ENCODE measurements at regions not wholly inside any gene's neighbourhood (a gene's known extent, or its start where the extent isn't known, plus 50 kb on each side); places are given as distances from the start of the nearest gene placed in this dataset.

GRCh38 chr3:144390786-144391185, 419.2 kb downstream of the DIPK2A start:
- no peak for DNase-seq

- DNase-seq, result no peak
Measured at GRCh38 chr3:144391236-144391635, 419.6 kb downstream of the DIPK2A start.

GRCh38 chr3:144394032-144394431, 422.4 kb downstream of the DIPK2A start:
- no peak for DNase-seq

- no peak for DNase-seq
Measured at GRCh38 chr3:144402430-144402829, 430.8 kb downstream of the DIPK2A start.

DNA sequence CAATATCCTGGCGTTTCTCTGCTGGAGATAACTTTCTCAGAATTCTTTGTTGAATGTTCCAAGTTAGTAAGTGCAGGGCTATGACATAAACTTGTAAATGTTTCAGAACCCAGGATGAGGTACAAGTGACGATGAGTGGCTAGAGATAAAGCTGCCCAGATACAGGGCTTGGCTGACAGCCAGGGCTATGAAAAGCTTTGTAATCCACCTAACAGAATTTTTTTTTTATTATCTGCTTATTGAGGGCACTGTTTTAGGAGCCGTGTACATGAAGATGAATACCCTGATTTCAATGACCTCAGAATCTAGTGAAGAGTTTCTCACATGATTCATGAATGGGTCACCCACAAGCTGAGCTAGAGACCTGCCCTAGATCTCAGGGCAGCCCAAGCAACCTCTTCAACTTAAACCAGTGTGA, 431.4 kb downstream of the DIPK2A start:
- no peak for DNase-seq

DNA sequence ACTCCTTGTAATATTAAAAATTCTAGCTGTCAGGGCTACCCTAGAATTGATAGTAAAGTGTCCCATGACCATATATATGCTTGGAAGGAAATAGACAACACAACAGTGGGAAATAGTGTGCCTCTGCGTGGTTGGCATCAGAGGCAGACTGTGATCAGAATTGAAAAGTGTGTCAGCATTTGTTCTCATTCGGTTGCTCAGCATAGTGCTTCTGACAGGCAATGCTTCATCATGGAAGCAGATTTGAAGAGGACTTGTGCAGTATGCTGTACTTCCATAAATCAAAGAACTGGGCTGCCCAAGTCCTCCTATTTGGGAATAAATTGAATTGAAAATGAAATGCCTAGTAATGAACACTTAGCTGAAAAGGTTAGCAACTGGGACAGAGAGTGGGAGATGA, 435.7 kb downstream of the DIPK2A start:
- DNase-seq, result no peak

DNA sequence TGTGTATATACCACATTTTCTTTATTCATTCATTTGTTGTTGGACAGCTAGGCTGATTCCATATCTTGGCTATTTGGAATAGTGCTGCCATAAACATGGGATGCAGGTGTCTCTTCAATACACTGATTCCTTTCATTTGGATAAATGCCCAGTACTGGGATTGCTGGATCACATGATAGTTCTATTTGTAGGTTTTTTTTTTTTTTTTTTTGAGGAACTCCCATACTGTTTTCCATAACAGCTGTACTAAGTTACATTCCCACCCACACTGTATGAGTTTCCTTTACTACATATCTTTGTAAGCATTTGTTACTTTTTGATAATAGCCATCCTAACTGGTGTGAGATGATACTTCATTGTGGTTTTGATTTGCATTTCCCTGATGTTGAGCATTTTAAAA, 437.7 kb downstream of the DIPK2A start:
- DNase-seq, result no peak

GRCh38 chr3:144413068-144413467, 441.4 kb downstream of the DIPK2A start:
- no peak for DNase-seq

DNA sequence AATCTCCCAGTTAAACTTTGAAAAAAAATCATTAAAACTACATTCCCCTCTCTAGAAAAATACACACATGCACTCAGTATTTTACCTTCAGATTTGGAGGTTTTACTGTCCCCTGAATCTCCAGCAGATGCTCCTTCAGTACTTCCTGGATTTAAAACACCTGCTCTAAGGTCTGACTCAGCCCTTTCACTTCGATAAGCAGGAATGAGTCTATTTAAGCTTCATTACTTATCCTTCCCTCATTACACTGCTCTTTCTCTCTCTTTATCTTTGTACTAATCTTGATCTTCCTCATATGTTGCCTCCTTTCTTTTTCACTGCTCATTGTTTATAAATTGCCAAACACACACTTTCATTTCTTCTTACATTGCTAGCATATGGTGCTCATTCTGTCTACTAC, 443.9 kb downstream of the DIPK2A start:
- no peak for DNase-seq

DNA sequence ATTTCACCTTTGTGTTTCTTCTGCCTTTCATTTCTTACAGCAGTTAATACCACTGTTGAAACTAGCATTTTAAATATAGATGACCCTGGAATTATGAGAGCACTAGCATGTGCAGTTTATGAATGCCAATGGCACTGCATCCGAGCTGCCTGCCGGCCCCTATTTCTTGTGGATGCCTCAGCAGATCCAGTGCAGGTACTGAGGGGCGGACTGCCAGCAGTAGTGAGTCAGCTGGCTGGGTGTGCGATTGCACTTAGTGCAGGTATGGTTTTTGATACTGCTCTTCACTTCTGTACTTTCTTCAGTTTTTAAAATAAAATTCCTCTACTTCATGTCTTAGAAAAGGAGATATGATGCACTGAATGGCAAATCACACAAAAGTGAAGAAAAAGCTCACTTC, 453.0 kb downstream of the DIPK2A start:
- no peak for DNase-seq

GRCh38 chr3:144426366-144426765, 454.7 kb downstream of the DIPK2A start:
- DNase-seq, result no peak

- no peak for DNase-seq
Measured at GRCh38 chr3:144426967-144427366, 455.3 kb downstream of the DIPK2A start.

DNA sequence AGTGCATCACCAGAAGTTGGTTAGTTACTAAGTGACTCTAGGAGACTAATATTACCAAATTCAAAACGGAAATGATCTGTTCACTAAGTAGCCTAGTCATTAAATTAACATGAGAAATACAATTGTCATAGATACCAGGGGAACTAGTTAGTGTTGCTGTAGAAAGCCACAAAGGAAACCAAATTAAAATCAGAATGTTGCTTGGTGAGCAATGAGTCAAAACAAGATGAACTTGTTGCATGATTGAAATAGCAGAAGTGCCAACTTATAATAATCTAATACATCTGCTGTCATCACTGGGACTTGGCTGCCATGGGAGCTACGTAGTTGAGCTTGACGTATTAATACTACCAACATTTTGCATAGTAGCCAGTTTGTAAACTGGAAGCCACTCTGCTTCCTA, 458.1 kb downstream of the DIPK2A start:
- DNase-seq, result no peak

DNA sequence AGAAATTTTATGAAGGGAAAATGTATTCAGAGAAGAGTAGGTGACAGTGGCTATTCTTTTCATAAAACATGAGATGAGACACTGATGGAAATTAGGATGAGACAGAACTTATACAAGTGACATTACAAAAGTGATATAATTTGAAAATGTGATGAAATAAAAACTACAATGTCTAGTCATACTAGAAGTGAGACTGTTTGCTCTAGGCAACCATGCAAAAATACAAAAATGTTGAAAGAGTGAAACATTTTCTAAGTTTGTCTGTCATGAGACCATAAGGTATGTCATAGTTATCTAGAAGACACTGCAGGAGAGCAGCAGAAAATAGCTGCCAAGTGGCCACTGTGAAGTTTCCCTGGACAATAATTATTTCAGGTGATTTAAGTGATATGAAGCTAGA, 459.5 kb downstream of the DIPK2A start:
- no peak for DNase-seq

- DNase-seq, result no peak
Measured at GRCh38 chr3:144433006-144433405, 461.4 kb downstream of the DIPK2A start.

DNA sequence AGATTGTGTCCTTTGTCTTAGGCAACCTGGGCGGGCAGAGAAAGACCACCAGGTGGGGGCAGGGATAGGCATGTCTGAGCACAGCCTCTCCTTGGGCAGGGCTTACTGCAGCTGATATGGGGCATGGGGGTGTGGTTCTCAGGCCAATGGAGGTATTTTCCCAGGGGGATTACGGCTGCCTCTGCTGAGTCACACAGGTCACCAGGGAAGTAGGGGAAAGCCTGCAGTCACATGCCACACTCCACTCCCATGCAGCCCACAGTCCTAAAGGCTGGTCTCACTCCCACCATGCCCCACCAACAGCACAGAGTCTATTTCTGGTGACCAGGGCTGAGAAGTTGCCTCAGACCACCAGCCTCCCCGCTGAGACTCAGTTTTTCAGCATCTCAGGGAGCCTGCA, 466.4 kb downstream of the DIPK2A start:
- no peak for DNase-seq

- DNase-seq, result no peak
Measured at GRCh38 chr3:144444061-144444460, 472.4 kb downstream of the DIPK2A start.

GRCh38 chr3:144444546-144444945, 472.9 kb downstream of the DIPK2A start:
- no peak for DNase-seq

- DNase-seq, result no peak
Measured at GRCh38 chr3:144455841-144456440, 484.3 kb downstream of the DIPK2A start.

GRCh38 chr3:144457758-144458157, 486.1 kb downstream of the DIPK2A start:
- DNase-seq, result no peak

DNA sequence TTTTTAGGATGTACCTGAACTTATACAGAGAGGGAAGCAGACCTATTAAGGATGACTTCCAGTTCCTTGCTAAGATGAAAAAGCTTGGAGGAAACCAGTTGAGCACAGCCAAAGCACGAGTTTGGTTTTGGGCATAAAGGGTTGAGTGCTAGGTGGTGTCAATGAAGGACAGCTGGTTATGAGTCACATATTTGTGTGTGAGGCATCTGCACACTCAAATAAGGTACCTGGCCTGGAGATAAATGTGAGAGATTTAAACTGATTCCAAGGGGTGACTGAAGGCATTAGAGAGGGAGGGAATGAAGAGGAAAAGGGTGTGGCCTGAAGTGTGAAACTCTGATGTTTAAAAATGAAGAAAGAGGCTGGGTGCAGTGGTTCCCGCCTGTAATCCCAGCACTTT, 486.7 kb downstream of the DIPK2A start:
- DNase-seq, result no peak

DNA sequence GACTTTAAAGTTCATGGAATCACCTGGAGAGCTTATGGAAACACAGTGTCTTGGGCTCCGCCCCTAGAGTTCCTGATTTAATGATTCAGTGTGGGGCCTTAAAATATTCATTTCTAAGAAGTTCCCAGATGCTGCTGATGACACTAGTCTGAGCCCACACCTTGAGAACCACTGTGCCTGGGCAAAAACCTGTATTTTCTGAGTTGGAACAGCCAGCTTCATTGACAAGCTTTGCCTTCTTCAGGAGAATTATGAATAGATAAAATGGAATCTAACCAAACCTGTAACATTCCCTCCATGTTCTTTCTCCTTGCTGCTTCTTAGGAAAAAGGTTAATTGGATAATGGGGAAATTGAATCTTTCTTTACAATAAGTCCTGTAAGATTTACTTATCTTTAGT, 490.7 kb downstream of the DIPK2A start:
- no peak for DNase-seq

DNA sequence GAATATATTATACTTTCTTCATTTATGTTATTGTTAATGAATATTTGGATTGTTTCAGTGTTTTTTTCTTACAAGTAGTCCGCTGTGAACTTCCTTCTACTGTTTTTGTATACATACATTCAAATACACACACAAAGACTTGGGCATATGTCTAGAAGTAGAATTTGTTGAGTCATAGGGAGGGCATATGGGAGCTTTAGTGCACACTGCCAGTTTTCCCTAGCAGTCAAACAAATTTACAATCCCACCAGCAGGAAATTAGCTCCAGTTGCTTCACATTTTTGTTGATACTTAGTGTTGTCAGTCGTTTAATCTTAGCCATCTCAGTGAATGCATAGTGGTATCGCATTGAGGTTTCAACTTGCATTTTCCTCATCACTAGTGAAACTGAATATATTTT, 492.3 kb downstream of the DIPK2A start:
- DNase-seq, result no peak

DNA sequence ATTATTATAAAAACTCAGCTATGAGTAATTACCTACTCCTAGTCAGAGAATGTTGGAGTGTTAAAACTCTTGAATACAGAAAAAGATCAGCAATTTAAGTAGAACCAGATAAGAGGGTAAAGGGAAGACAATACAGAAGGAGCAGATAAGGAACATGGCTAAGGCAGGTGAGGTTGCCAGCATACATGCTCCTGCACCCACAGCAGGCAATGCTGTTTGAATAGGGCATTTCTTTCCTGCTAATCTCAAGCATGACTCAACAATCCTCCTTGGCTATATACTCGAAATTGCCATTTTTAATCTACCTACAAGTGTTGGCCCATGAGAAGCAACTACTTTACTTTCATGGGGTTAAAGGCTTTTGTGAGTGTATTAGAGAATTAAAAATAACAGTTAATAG, 494.5 kb downstream of the DIPK2A start:
- DNase-seq, result no peak

- DNase-seq, result no peak
Measured at GRCh38 chr3:144466540-144466939, 494.9 kb downstream of the DIPK2A start.

DNA sequence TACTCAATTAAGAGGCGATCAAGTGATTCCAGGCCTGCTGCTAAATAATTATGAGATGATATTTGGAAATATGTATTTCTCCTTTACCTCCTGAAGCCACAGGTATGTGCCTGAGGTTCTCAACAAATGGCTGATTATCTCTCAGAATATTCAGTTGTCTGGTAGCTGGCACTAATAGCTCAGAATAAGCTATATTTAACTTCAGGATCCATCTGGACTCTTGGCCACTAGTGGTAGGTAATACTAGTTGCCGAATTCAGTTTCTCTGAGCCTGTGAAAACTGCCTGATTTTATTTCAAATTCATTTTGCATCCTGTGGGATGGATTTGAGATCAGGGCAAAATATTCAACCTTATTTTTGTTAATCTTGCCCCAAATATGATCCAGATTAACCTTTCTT, 499.0 kb downstream of the DIPK2A start:
- no peak for DNase-seq

All from CD4-positive, alpha-beta T cell treated with Interleukin-15 for 1 hour (primary cell).